ENCODE measurements at regions not wholly inside any gene's neighbourhood (a gene's known extent, or its start where the extent isn't known, plus 50 kb on each side); places are given as distances from the start of the nearest gene placed in this dataset.
"Not testable (repeated sequence)": the region's sequence is repeated elsewhere in the genome, so short reads cannot be mapped to it uniquely, and the experiment has no call there.

DNA sequence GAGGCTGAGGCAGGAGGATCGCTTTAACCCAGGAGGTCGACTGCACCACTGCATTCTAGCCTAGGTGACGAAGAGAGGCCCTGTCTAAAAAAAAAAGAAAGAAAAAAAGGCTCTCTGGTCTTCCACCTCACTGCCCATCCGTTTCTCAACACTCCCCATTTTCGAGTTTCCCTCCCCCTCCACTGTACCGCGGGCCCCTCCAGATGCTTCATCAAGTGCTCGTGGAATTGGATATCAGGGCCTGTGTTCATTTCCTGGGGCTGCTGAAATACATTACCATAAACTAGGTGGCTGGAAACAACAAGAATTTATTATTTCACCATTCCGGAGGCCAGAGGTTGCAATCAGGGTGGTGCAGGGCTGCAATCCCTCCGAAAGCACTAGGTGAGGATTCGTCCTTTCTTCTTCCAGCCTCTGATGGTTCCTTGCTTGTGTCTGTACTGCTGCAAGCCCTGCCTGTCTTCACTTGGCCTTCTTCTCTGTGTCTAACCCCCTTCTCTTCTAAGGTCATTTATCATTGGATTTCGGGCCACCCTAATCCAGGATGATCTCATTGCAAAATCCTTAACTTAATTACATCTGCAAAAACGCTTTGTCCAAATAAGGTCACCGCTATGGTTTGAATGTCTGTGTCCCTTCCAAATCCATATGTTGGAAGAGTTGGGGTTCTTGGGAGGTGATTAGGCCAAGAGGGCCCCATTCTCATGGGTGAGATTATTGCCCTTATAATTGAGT lies 135.1 kb downstream of the CRLF3 start:
- TF ChIP-seq, protein P1, sequence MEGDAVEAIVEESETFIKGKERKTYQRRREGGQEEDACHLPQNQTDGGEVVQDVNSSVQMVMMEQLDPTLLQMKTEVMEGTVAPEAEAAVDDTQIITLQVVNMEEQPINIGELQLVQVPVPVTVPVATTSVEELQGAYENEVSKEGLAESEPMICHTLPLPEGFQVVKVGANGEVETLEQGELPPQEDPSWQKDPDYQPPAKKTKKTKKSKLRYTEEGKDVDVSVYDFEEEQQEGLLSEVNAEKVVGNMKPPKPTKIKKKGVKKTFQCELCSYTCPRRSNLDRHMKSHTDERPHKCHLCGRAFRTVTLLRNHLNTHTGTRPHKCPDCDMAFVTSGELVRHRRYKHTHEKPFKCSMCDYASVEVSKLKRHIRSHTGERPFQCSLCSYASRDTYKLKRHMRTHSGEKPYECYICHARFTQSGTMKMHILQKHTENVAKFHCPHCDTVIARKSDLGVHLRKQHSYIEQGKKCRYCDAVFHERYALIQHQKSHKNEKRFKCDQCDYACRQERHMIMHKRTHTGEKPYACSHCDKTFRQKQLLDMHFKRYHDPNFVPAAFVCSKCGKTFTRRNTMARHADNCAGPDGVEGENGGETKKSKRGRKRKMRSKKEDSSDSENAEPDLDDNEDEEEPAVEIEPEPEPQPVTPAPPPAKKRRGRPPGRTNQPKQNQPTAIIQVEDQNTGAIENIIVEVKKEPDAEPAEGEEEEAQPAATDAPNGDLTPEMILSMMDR (IDR thresholded peaks at IDR 0.05 in 8 of 11, conservative IDR thresholded peaks at IDR 0.05 in 3 of 11) = not testable (repeated sequence)
- TF ChIP-seq POLR2AphosphoS5 (IDR thresholded peaks at IDR 0.05) = not testable (repeated sequence)
